Heart left ventricle (tissue), 13 donors: ENCODE measurements at regions not wholly inside any gene's neighbourhood (a gene's known extent, or its start where the extent isn't known, plus 50 kb on each side); places are given as distances from the start of the nearest gene placed in this dataset.

Experiments
- CTCF ChIP-seq, 12 donors: fragments of 200-600 bp; sonication (generic) in 4 of 12; IDR thresholded peaks; one replicate each; pipeline versions ENCODE4 v1.5.0 to v1.8.0; 2018 to 2022; ENCODE audit warnings: antibody characterized with exemption in 12 of 12, mild to moderate bottlenecking in 5 of 12
- POLR2A ChIP-seq, 2 donors: fragments of 450-650 bp; IDR thresholded peaks; one replicate each; pipeline ENCODE4 v1.6.1; 2017; ENCODE audit warnings: antibody characterized with exemption in 2 of 2, mild to moderate bottlenecking in 2 of 2, moderate library complexity in 2 of 2
- donor health status: ischemic (EF 13 %, LVEDD 7.1; RV severe dilation, severe dysfunction).
- donor health status: DM: no; HTN: yes; CAD: no.
- donor health status: DM: no; HTN: no; CAD: no.
- donor health status: ischemic (EF 25% LVEDD 6.9; RV normal size, moderate dysfunction).
- donor health status: ischemic (EF 25% LVEDD 5.7; RV mildly dilated, moderate dysfunction).
- donor health status: ischemic (EF 35%, LVEDD 5.7; RV mildly dilated, moderate dysfunction).
- donor health status: nonischemic (EF 11% LVEDD 7.7; RV severe dilation, severe dysfunction).
- donor health status: DM: yes; HTN: yes; CAD: no.
- donor health status: PGD.
- donor health status: ischemic (EF 29% LVEDD 5.4; RV normal size, mild dysfunction).
- donor health status: nonischemic (EF 23%, LVEDD 6.1; RV moderate dilation, normal function).

DNA sequence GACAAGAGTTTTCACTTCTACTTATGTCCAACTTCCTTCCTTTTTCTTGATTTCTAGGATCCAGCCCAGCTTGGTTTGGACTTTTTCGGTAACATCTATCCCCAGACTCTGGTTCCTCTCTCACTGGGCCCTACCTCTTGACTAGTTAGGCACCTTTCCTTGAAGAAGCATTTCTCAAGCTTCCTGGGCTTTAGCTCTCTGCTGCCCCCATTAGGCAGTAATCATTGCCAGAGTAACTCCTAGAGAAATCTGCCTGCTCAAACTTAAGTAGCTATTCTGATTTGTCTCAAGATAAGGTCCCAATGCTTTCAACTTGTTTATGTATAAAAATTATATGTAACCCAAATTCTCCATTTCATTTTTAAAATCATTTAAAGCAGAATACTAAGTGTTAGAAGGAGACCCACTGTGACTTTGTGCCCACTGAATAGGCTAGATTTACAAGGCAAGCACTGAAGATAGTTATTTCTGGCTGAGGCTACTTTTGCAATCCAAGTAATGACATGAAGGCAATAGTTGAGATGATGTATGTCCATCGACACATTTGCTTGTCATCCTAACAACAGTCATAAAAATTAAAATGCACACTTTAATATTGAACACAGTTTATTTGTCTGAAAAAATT, 275.0 kb upstream of the G2E3 start:
- TF ChIP-seq CTCF (IDR thresholded peaks at IDR 0.05), result peak in 9 of 12 donors; percentile 16 to 54 (median 43)
- no peak for TF ChIP-seq POLR2A (IDR thresholded peaks at IDR 0.05)
